IMR-90 (cell line): ENCODE measurements at regions not wholly inside any gene's neighbourhood (a gene's known extent, or its start where the extent isn't known, plus 50 kb on each side); places are given as distances from the start of the nearest gene placed in this dataset.
A peak's percentile ranks its signal among the peaks of the same experiment; 100 is the strongest.

Source experiments
- ATAC-seq: fragments of 200-7000 bp; cut with Tn5 transposase; 2 replicates; pipeline ENCODE4 v1.9.1; 2020; ENCODE audit warnings: low read depth, mild to moderate bottlenecking, moderate library complexity
- BruUV-seq: library from RNA; stranded (reverse); fragments of 400-500 nt; replicated peaks from 2 replicates; lab custom pipeline; 2021; lab: Mats Ljungman, UMichigan
- CTCF ChIA-PET: fragments of 300-600 bp; formaldehyde crosslinking; extraction: SDS; loops from one replicate; lab custom pipeline; 2021; ENCODE audit warnings: antibody characterized with exemption; lab: Yijun Ruan, JAX
- POLR2A ChIA-PET: fragments of 300-600 bp; sonication (Branson Sonifier 250); formaldehyde crosslinking; loops from one replicate; lab custom pipeline; 2022; ENCODE audit warnings: antibody characterized with exemption; ENCODE audit not compliant: unreplicated experiment; lab: Charles Lee
- DNase-seq: peaks from one replicate; pipeline ENCODE4 v3.0.0; 2013
- H2AFZ ChIP-seq: replicated peaks from 2 replicates; pipeline ENCODE3; 2013; ENCODE audit warnings: low read length, mild to moderate bottlenecking; ENCODE audit not compliant: poor library complexity
- H2AK5ac ChIP-seq: 2 replicates; pipeline ENCODE4 v1.6.1; 2013; ENCODE audit warnings: low read depth, low read length, inconsistent platforms
- H2AK9ac ChIP-seq: replicated peaks from 2 replicates; pipeline ENCODE3; 2013; ENCODE audit warnings: mild to moderate bottlenecking, low read depth, low read length, moderate library complexity; ENCODE audit not compliant: poor library complexity
- H2BK120ac ChIP-seq: 2 replicates; pipeline ENCODE4 v1.6.1; 2013; ENCODE audit warnings: low read depth, low read length, inconsistent platforms
- H2BK15ac ChIP-seq: 3 replicates; pipeline ENCODE4 v1.6.1; 2013; ENCODE audit warnings: low read depth, low read length, inconsistent platforms
- H2BK20ac ChIP-seq: 2 replicates; pipeline ENCODE4 v1.6.1; 2013; ENCODE audit warnings: low read depth, mild to moderate bottlenecking, inconsistent platforms, low read length, moderate library complexity
- H2BK5ac ChIP-seq: 2 replicates; pipeline ENCODE4 v1.6.1; 2013; ENCODE audit warnings: mild to moderate bottlenecking, low read depth, low read length, inconsistent platforms; ENCODE audit not compliant: poor library complexity, severe bottlenecking
- H3K14ac ChIP-seq: replicated peaks from 2 replicates; pipeline ENCODE4 v1.6.1; 2013; ENCODE audit warnings: low read depth, low read length, inconsistent platforms
- H3K18ac ChIP-seq: 2 replicates; pipeline ENCODE4 v1.6.1; 2013; ENCODE audit warnings: low read depth, low read length, control low read depth
- H3K23ac ChIP-seq: 2 replicates; pipeline ENCODE4 v1.6.1; 2013; ENCODE audit warnings: low read depth, low read length, inconsistent platforms
- H3K27ac ChIP-seq: 2 replicates; pipeline ENCODE4 v1.5.1; 2013; ENCODE audit warnings: mild to moderate bottlenecking, control low read depth, low read length; ENCODE audit not compliant: insufficient read depth
- H3K27me3 ChIP-seq: 2 replicates; pipeline ENCODE4 v1.6.1; 2013; ENCODE audit warnings: low read length; ENCODE audit not compliant: control insufficient read depth, insufficient read depth
- H3K36me3 ChIP-seq: 2 replicates; pipeline ENCODE4 v1.6.1; 2013; ENCODE audit warnings: low read length, mixed read lengths; ENCODE audit not compliant: control insufficient read depth, insufficient read depth
- H3K4ac ChIP-seq: 2 replicates; pipeline ENCODE4 v1.6.1; 2013; ENCODE audit warnings: low read depth, low read length, inconsistent platforms
- H3K4me1 ChIP-seq: 2 replicates; pipeline ENCODE4 v1.6.1; 2013; ENCODE audit warnings: low read length, mixed read lengths; ENCODE audit not compliant: control insufficient read depth, insufficient read depth
- H3K4me2 ChIP-seq: 2 replicates; pipeline ENCODE4 v1.6.1; 2013; ENCODE audit warnings: low read depth, mild to moderate bottlenecking, control low read depth, low read length, moderate library complexity
- H3K4me3 ChIP-seq: 2 replicates; pipeline ENCODE4 v1.5.1; 2013; ENCODE audit warnings: low read depth, mild to moderate bottlenecking, control low read depth, low read length, moderate library complexity; ENCODE audit not compliant: insufficient read depth
- H3K56ac ChIP-seq: 2 replicates; pipeline ENCODE4 v1.6.1; 2013; ENCODE audit warnings: low read length, inconsistent platforms; ENCODE audit not compliant: insufficient read depth; ENCODE audit errors: extremely low read depth
- H3K79me1 ChIP-seq, 2 experiments: 2 replicates each; pipeline ENCODE4 v1.6.1; 2013; ENCODE audit warnings: low read length in 2 of 2, inconsistent platforms in 1 of 2, low read depth in 1 of 2
- H3K9ac ChIP-seq: 2 replicates; pipeline ENCODE4 v1.6.1; 2013; ENCODE audit warnings: low read depth, low read length, control low read depth
- H3K9me1 ChIP-seq: 2 replicates; pipeline ENCODE4 v1.6.1; 2013; ENCODE audit warnings: low read length, inconsistent platforms; ENCODE audit not compliant: insufficient read depth
- H3K9me3 ChIP-seq: 2 replicates; pipeline ENCODE4 v1.6.1; 2013; ENCODE audit warnings: low read length; ENCODE audit not compliant: control insufficient read depth, insufficient read depth
- H4K20me1 ChIP-seq: 2 replicates; pipeline ENCODE4 v1.6.1; 2013; ENCODE audit warnings: low read length, inconsistent platforms; ENCODE audit not compliant: insufficient read depth
- H4K5ac ChIP-seq: 2 replicates; pipeline ENCODE4 v1.6.1; 2013; ENCODE audit warnings: mild to moderate bottlenecking, low read depth, low read length, control low read depth
- H4K8ac ChIP-seq, 2 experiments: 2 replicates each; pipeline ENCODE4 v1.6.1; 2013; ENCODE audit warnings: low read depth in 2 of 2, low read length in 2 of 2, control low read depth in 1 of 2, inconsistent platforms in 1 of 2
- H4K91ac ChIP-seq: 2 replicates; pipeline ENCODE4 v1.6.1; 2013; ENCODE audit warnings: low read depth, low read length, inconsistent platforms; ENCODE audit not compliant: insufficient read depth
- RFX5 ChIP-seq: IDR thresholded peaks from 2 replicates; pipeline ENCODE4 v1.8.0; 2012; ENCODE audit warnings: low read depth, mild to moderate bottlenecking, low read length, moderate library complexity
- WGBS, 2 experiments: methylation state at CpG; one replicate each; pipeline versions ENCODE4 v1.1.5 to v1.1.7; 2013; ENCODE audit warnings: missing lambda C conversion rate in 2 of 2; ENCODE audit not compliant: insufficient read length in 1 of 2; ENCODE audit errors: extremely low coverage in 2 of 2; 5-methylcytosine and 5-hydroxymethylcytosine counted together
- dilution Hi-C: fragments of 300-500 bp; cut with HindIII; formaldehyde crosslinking; loops from one replicate; pipeline ENCODE4 v1.14.3; 2018; ENCODE audit warnings: low sequenced_read_pairs; ENCODE audit not compliant: unreplicated experiment
- in situ Hi-C: fragments of 300-500 bp; cut with MboI; formaldehyde crosslinking; loops from 3 replicates; pipeline ENCODE4 v1.14.3; 2019; ENCODE audit warnings: low sequenced_read_pairs, inconsistent platforms, mixed read lengths
- intact Hi-C: fragments of 100-400 bp; cut with micrococcal nuclease; formaldehyde crosslinking; loops from 2 replicates; pipeline ENCODE4 v1.10.0; 2022

DNA sequence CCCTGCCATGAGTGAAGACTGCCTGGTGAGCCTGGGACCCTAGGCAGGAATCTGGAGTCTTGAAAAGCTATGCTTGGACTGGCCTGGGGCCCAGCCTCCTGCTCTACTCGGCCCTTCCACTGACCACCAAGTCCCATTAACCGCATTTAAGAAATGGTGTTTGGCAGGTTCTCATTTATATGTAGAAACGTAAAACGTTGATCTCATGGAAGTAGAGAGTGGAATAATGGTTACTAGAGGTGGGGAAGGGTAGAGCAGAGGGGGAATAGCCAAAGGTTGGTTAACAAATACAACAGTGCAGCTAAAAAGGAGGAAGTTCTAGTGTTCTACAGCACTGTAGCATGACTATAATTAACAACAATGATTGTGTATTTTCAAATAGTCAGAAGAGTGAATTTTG is 72.9 kb upstream of the EED start:
- H3K14ac ChIP-seq, result no peak overlapping the region
- H2BK15ac ChIP-seq, result 0 out of 3 replicates have a peak overlapping the region, but pooled peaks have one; percentile 30
- no peak overlapping the region for H4K5ac ChIP-seq
- WGBS, 2 experiments, result no CpG with 5 or more reads among the region's 4 CpGs
- no peak overlapping the region for H3K9ac ChIP-seq
- no peak overlapping the region for H4K91ac ChIP-seq
- no peak overlapping the region for H2BK5ac ChIP-seq
- in situ Hi-C loops, result no loop called here
- H2AK9ac ChIP-seq, result no peak overlapping the region
- DNase-seq, result no peak
- no peak overlapping the region for H3K4me3 ChIP-seq
- ChIA-PET CTCF (no interaction called here), POLR2A (no interaction called here)
- H3K4me1 ChIP-seq, result peaks cover 17% of the 10 kb centered on the region
- H3K9me1 ChIP-seq, result peaks cover 21% of the 10 kb centered on the region
- H3K36me3 ChIP-seq, result no peaks in the 10 kb centered on the region
- no peak overlapping the region for H3K56ac ChIP-seq
- no peak overlapping the region for H2AK5ac ChIP-seq
- no peaks in the 10 kb centered on the region for H3K27me3 ChIP-seq
- H3K79me1 ChIP-seq, result peaks cover 0 to 11% of the 10 kb centered on the region in 2 experiments; a peak in 2 of 4 replicates
- H4K8ac ChIP-seq, result no peak overlapping the region
- peak overlapping the region; percentile 18; the same call in 1 of the 2 replicates for H2BK120ac ChIP-seq
- no peaks in the 10 kb centered on the region for H3K9me3 ChIP-seq
- dilution Hi-C loops, result no loop called here
- H2BK20ac ChIP-seq, result peak overlapping the region; percentile 21
- no TSS peak for BruUV-seq
- no peak for ATAC-seq
- no peak overlapping the region for H3K4me2 ChIP-seq
- no peak overlapping the region for H2AFZ ChIP-seq
- no peak overlapping the region for H3K23ac ChIP-seq
- no peak overlapping the region for H3K27ac ChIP-seq
- H3K18ac ChIP-seq, result no peak overlapping the region
- intact Hi-C loops, result no loop called here
- TF ChIP-seq RFX5, result no peak
- H3K4ac ChIP-seq, result no peak overlapping the region
- peaks cover 6% of the 10 kb centered on the region; the same call in 1 of the 2 replicates for H4K20me1 ChIP-seq
